GM13977 (cell line): ENCODE measurements at regions not wholly inside any gene's neighbourhood (a gene's known extent, or its start where the extent isn't known, plus 50 kb on each side); places are given as distances from the start of the nearest gene placed in this dataset.

Experiments used
- DNase-seq: peaks from one replicate; pipeline ENCODE4 v3.0.0; 2012; ENCODE audit warnings: low spot score
- CTCF ChIP-seq: IDR thresholded peaks from 2 replicates; pipeline ENCODE4 v1.5.1; 2012; ENCODE audit warnings: mild to moderate bottlenecking, control low read depth; ENCODE audit not compliant: insufficient read depth; ENCODE audit errors: extremely low read depth, missing control alignments
- in situ Hi-C: fragments of 300-500 bp; cut with MboI; formaldehyde crosslinking; loops from one replicate; pipeline ENCODE4 v1.12.0; 2022; ENCODE audit warnings: low sequenced_read_pairs, low pct_unique_long_range_greater_than_20kb, mixed read lengths, inconsistent platforms; ENCODE audit not compliant: unreplicated experiment

DNA sequence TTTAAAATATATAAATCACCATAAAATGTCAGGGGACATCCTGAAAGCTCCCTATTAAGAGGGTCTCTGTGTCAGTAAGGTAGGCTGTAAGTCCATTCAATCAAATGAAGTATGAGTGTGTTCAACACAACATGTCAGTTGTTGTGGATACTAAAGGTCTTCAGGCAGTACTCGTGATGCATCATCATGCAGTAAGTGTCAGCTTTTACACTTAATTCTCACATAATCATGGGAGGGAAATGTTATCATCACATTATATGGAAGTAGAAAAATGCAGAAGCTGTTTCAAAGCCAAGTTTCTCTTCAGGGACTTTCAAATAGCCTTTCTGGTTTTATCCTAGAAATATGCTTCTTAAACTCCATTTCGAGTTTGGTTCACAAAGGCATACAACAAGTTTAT, 477.1 kb upstream of the ID2 start:
- DNase-seq = no peak
- no peak for TF ChIP-seq CTCF
- in situ Hi-C loops = no loop called here

DNA sequence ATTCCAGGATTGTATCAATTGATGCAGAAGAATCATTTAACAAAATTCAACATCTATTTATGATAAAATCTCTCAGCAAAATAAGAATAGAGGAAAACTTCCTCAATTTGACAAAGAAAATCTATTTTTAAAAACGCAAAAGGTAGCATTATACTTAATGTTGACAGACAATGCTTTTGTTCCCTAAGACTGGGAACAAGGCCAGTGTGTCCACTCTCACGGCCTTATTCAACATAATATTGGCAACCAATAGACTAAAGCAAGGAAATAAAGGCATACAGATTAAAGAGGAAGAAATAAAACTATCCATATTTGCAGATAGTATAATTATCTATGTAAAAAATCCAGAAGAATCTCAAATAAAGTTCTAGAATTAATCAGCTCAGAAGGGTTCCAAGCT, 472.4 kb upstream of the ID2 start:
- in situ Hi-C loops = no loop called here
- no peak for DNase-seq
- TF ChIP-seq CTCF = no peak

- TF ChIP-seq CTCF = no peak
- DNase-seq = no peak
- in situ Hi-C loops = no loop called here
Measured at GRCh38 chr2:8211384-8211783, 470.5 kb upstream of the ID2 start.

DNA sequence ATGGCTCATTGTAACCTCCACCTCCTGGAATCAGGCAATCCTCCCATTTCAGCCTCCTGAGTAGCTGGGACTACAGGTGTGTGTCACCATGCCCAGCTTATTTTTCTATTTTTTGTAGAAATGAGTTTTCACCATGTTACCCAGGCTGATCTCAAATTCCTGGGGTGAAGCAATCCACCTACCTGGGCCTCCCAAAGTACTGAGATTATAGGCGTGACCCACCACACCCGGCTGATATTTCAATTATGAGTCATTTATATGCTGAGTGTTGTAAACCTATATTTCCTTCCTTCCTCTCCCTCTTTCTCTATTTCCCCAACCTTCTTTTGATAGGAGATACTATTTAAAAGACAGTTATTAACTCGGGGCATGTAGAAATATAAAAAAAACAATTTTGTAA, 469.6 kb upstream of the ID2 start:
- TF ChIP-seq CTCF = no peak
- in situ Hi-C loops = no loop called here
- DNase-seq = no peak

DNA sequence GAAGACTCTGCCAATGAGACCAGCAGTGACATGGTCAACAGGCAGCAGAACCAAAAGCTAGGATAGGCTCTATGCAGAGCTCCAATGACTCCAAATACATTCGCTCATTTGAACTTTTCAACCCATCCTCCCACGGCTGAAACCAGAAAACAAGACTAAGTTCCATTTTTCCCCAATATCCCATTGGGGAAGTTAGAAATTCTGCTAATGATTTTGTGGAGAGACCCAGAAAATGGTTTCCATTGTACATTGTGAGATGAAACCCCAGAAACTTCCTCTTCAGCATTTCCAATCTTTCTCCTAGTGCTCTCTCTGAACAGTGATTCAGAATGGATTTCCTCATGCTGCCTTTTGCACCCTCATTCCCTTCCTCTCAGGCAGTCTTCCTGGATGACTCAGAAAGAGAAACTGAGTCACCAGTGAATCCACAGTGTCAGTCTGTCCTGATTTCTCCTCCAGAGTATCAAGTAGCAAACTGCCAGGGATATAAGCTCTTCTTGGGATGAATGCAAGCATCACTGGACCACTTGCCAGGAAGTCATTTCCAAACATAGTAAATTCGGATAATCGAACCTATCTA, 467.7 kb upstream of the ID2 start:
- in situ Hi-C loops = no loop called here
- TF ChIP-seq CTCF = no peak

GRCh38 chr2:8215159-8215863, 466.5 kb upstream of the ID2 start:
- in situ Hi-C loops = no loop called here
- no peak for TF ChIP-seq CTCF
- no peak for DNase-seq

More for the DNA sequence above, 467.7 kb upstream of the ID2 start:
- DNase-seq = no peak
